HepG2 (cell line): ENCODE measurements at regions not wholly inside any gene's neighbourhood (a gene's known extent, or its start where the extent isn't known, plus 50 kb on each side); places are given as distances from the start of the nearest gene placed in this dataset.

Source experiments
- ATAC-seq: fragments of 200-7000 bp; cut with Tn5 transposase; 3 replicates; pipeline ENCODE4 v1.9.1; 2020; ENCODE audit warnings: mild to moderate bottlenecking, moderate library complexity
- BruUV-seq: library from RNA; stranded (reverse); fragments of 400-500 nt; replicated peaks from 2 replicates; lab custom pipeline; 2021; lab: Mats Ljungman, UMichigan
- CTCF ChIA-PET: fragments of 300-600 bp; formaldehyde crosslinking; extraction: SDS; loops from one replicate; lab custom pipeline; 2021; ENCODE audit warnings: low total read pairs, inconsistent platforms, low intra/inter-chr PET ratio; lab: Yijun Ruan, JAX
- POLR2A ChIA-PET: fragments of 350-600 bp; sonication (Branson Sonifier 250); formaldehyde crosslinking; loops from one replicate; lab custom pipeline; 2020; ENCODE audit warnings: antibody characterized with exemption, inconsistent platforms; lab: Yijun Ruan, JAX
- DNase-seq: peaks from one replicate; pipeline ENCODE4 v3.0.0-alpha.2; 2015; ENCODE audit warnings: low spot score
- FAIRE-seq: peaks from 3 replicates; lab custom pipeline; 2011; peaks lifted over from hg19 to GRCh38; lab: Jason Lieb, UNC
- H2AFZ ChIP-seq: one replicate; pipeline ENCODE4 v1.6.1; 2011; ENCODE audit warnings: low read length, inconsistent platforms
- H3K27ac ChIP-seq: fragments of 300-600 bp; 3 replicates; pipeline ENCODE4 v1.8.0; 2011; ENCODE audit warnings: mixed run types, mild to moderate bottlenecking, mixed read lengths, low read length, inconsistent platforms; ENCODE audit not compliant: insufficient read depth; ENCODE audit errors: extremely low read length
- H3K27me3 ChIP-seq, 2 experiments: fragments of 200-600 bp in 1 of 2; 2 replicates in 1 of 2; 3 replicates in 1 of 2; pipeline versions ENCODE4 v1.6.0 to v1.8.0; 2011; ENCODE audit warnings: low read length in 2 of 2, mild to moderate bottlenecking in 2 of 2, moderate library complexity in 2 of 2, inconsistent platforms in 1 of 2; ENCODE audit not compliant: insufficient read depth in 2 of 2, control insufficient read depth in 1 of 2
- H3K36me3 ChIP-seq, 2 experiments: fragments of 200-600 bp in 1 of 2; replicated peaks in 1 of 2; 2 replicates in 1 of 2; 3 replicates in 1 of 2; pipeline versions ENCODE4 v1.5.1 to v1.8.0; 2011; ENCODE audit warnings: low read length in 2 of 2, inconsistent platforms in 1 of 2; ENCODE audit not compliant: insufficient read depth in 2 of 2, control insufficient read depth in 1 of 2
- H3K4me1 ChIP-seq: 2 replicates; pipeline ENCODE4 v1.5.1; 2012; ENCODE audit warnings: low read length, inconsistent platforms; ENCODE audit not compliant: insufficient read depth
- H3K4me2 ChIP-seq: 2 replicates; pipeline ENCODE4 v1.6.0; 2011; ENCODE audit warnings: low read depth, low read length, inconsistent platforms
- H3K4me3 ChIP-seq, 3 experiments: fragments of 200-600 bp in 1 of 3; sonication (generic), shearing (Covaris generic) in 1 of 3; replicated peaks in 1 of 3; 2 replicates each; pipeline ENCODE4 v1.5.1; 2011 to 2016; ENCODE audit warnings: low read length in 3 of 3, inconsistent platforms in 2 of 3, low read depth in 2 of 3, mild to moderate bottlenecking in 2 of 3, control low read depth in 1 of 3, mixed read lengths in 1 of 3; ENCODE audit not compliant: insufficient read depth in 1 of 3
- H3K79me2 ChIP-seq: one replicate; pipeline ENCODE4 v1.6.1; 2011; ENCODE audit warnings: low read length, inconsistent platforms; ENCODE audit not compliant: insufficient read depth
- H3K9ac ChIP-seq: 2 replicates; pipeline ENCODE4 v1.6.0; 2011; ENCODE audit warnings: mild to moderate bottlenecking, low read depth, low read length, inconsistent platforms; ENCODE audit not compliant: insufficient read depth
- H3K9me3 ChIP-seq: 2 replicates; pipeline ENCODE4 v1.5.1; 2012; ENCODE audit warnings: mild to moderate bottlenecking, low read length
- H4K20me1 ChIP-seq: 2 replicates; pipeline ENCODE4 v1.6.0; 2011; ENCODE audit warnings: inconsistent platforms, mild to moderate bottlenecking, low read length, moderate library complexity; ENCODE audit not compliant: insufficient read depth
- EHMT2 ChIP-seq: fragments of 200-600 bp; sonication (generic); IDR thresholded peaks from 2 replicates; pipeline ENCODE4 v1.7.0; 2017; ENCODE audit warnings: antibody characterized with exemption, low read depth, low read length, borderline replicate concordance
- PHF5A ChIP-seq: IDR thresholded peaks from one replicate; pipeline ENCODE4 v1.6.1; 2018; ENCODE audit warnings: low read depth, missing genetic modification reagents; ENCODE audit not compliant: unreplicated experiment
- ZIK1 ChIP-seq: sonication (generic); formaldehyde crosslinking; IDR thresholded peaks from 2 replicates; pipeline ENCODE4 v1.5.0; 2020; ENCODE audit warnings: mild to moderate bottlenecking, low read depth, missing genetic modification reagents, borderline replicate concordance
- ZNF383 ChIP-seq: sonication (generic); formaldehyde crosslinking; IDR thresholded peaks from 2 replicates; pipeline ENCODE4 v1.4.0; 2020; ENCODE audit warnings: missing genetic modification reagents, mild to moderate bottlenecking, borderline replicate concordance
- ZNF562 ChIP-seq: sonication (generic); formaldehyde crosslinking; IDR thresholded peaks from 2 replicates; pipeline ENCODE4 v1.8.0; 2022; ENCODE audit warnings: missing genetic modification reagents, borderline replicate concordance
- ZSCAN12 ChIP-seq: sonication (generic); formaldehyde crosslinking; IDR thresholded peaks from 2 replicates; pipeline ENCODE4 v1.9.0; 2021; ENCODE audit warnings: mild to moderate bottlenecking, missing genetic modification reagents
- WGBS: methylation state at CpG from one replicate; pipeline ENCODE4 v1.1.6; 2017; ENCODE audit warnings: low lambda C conversion rate; 5-methylcytosine and 5-hydroxymethylcytosine counted together
- in situ Hi-C: cut with HindIII; loops from 2 replicates; pipeline ENCODE4 v1.10.0; 2017; ENCODE audit warnings: low pct_unique_long_range_greater_than_20kb; ENCODE audit not compliant: extremely low pct_ligation_motif_present
- intact Hi-C: fragments of 100-400 bp; cut with micrococcal nuclease; formaldehyde crosslinking; loops from one replicate; pipeline ENCODE4 v1.10.0; 2022; ENCODE audit not compliant: unreplicated experiment
- TF ChIP-seq, protein P1 (sequence below): sonication (generic); formaldehyde crosslinking; IDR thresholded peaks from 2 replicates; pipeline ENCODE4 v1.5.0; 2020; ENCODE audit warnings: mild to moderate bottlenecking, missing genetic modification reagents, moderate library complexity
- TF ChIP-seq, protein P2 (sequence below): sonication (generic); formaldehyde crosslinking; IDR thresholded peaks from 2 replicates; pipeline ENCODE4 v1.4.0; 2020; ENCODE audit warnings: missing genetic modification reagents

DNA sequence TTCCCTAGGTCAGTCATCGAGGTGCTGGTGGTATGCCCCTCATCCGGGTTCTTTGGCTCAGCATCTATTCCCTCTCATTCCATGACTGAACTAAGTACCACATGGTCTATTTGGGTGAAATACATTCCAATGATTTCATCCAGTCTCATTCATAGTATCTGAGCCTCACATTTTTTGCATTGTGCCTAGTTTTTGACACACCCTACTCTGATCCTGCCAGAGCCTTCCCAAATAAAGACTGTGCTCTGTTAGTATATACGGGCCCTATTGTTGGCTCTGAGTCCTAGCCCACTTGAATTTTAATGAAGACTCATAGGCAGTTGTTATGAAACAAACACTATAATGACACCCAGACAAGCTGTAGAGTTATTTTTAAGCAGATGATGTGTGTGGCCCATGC, 740.7 kb downstream of the CETN3 start:
- no peak for TF ChIP-seq ZNF383 (CRISPR knock-in tag)
- intact Hi-C loops: no loop called here
- no peak overlapping the region for H3K27ac ChIP-seq
- POLR2A ChIA-PET: no interaction called here
- no peak for DNase-seq
- in situ Hi-C loops: no loop called here
- H2AFZ ChIP-seq: no peak overlapping the region
- H3K4me3 ChIP-seq: no peak overlapping the region
- H3K79me2 ChIP-seq: no peaks in the 10 kb centered on the region
- WGBS: 21% methylated on average over 3 of the region's 3 CpGs
- no peaks in the 10 kb centered on the region for H3K4me1 ChIP-seq
- no TSS peak for BruUV-seq
- H3K36me3 ChIP-seq: no peaks in the 10 kb centered on the region
- CTCF ChIA-PET: no interaction called here
- no peak overlapping the region for H3K9ac ChIP-seq
- H3K9me3 ChIP-seq: peaks cover 7% of the 10 kb centered on the region; the same call in 1 of the 2 replicates
- no peak for ATAC-seq
- no peaks in the 10 kb centered on the region for H3K27me3 ChIP-seq
- H4K20me1 ChIP-seq: no peaks in the 10 kb centered on the region
- FAIRE-seq: no peak
- H3K4me2 ChIP-seq: no peak overlapping the region

DNA sequence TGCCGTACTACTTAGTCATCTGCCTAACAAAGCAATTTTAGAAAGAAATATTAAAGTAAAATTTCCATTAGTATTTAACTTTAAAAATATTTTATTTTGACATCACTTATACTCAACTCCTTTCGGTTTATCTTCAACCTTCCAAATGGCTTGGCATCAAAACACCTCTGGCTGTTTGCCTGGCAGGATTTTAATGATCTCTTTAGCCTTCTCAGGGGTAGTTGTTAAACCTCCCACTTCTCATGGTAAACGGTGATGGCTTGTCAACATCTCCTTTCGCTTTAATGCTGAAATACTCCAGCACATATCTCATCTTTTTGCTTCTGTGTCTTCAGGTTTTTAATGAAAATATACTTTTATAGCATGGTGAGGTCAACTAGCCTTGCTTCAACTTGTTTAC, 747.1 kb downstream of the CETN3 start:
- ChIA-PET POLR2A (no interaction called here), CTCF (no interaction called here)
- Histone ChIP-seq H3K9ac (no peak overlapping the region), H2AFZ (no peak overlapping the region), H3K27me3 (no peaks in the 10 kb centered on the region), H3K4me2 (no peak overlapping the region), H3K4me3 (no peak overlapping the region), H3K79me2 (no peaks in the 10 kb centered on the region), H3K4me1 (no peaks in the 10 kb centered on the region), H3K27ac (no peak overlapping the region), H3K36me3 (no peaks in the 10 kb centered on the region), H3K9me3 (peaks cover 51% of the 10 kb centered on the region), H4K20me1 (no peaks in the 10 kb centered on the region)
- DNase-seq (no peak), ATAC-seq (no peak), FAIRE-seq (no peak)
- WGBS: 2% methylated on average over 4 of the region's 4 CpGs
- intact Hi-C loops (no loop called here), in situ Hi-C loops (no loop called here)
- no TSS peak for BruUV-seq
- no peak for TF ChIP-seq EHMT2
- no peak for TF ChIP-seq PHF5A (CRISPR knock-in tag)
- TF ChIP-seq ZNF562 (CRISPR knock-in tag): no peak
- TF ChIP-seq, protein P1, sequence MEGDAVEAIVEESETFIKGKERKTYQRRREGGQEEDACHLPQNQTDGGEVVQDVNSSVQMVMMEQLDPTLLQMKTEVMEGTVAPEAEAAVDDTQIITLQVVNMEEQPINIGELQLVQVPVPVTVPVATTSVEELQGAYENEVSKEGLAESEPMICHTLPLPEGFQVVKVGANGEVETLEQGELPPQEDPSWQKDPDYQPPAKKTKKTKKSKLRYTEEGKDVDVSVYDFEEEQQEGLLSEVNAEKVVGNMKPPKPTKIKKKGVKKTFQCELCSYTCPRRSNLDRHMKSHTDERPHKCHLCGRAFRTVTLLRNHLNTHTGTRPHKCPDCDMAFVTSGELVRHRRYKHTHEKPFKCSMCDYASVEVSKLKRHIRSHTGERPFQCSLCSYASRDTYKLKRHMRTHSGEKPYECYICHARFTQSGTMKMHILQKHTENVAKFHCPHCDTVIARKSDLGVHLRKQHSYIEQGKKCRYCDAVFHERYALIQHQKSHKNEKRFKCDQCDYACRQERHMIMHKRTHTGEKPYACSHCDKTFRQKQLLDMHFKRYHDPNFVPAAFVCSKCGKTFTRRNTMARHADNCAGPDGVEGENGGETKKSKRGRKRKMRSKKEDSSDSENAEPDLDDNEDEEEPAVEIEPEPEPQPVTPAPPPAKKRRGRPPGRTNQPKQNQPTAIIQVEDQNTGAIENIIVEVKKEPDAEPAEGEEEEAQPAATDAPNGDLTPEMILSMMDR (CRISPR knock-in tag): no peak
- TF ChIP-seq ZSCAN12 (CRISPR knock-in tag): no peak
- TF ChIP-seq, protein P2, sequence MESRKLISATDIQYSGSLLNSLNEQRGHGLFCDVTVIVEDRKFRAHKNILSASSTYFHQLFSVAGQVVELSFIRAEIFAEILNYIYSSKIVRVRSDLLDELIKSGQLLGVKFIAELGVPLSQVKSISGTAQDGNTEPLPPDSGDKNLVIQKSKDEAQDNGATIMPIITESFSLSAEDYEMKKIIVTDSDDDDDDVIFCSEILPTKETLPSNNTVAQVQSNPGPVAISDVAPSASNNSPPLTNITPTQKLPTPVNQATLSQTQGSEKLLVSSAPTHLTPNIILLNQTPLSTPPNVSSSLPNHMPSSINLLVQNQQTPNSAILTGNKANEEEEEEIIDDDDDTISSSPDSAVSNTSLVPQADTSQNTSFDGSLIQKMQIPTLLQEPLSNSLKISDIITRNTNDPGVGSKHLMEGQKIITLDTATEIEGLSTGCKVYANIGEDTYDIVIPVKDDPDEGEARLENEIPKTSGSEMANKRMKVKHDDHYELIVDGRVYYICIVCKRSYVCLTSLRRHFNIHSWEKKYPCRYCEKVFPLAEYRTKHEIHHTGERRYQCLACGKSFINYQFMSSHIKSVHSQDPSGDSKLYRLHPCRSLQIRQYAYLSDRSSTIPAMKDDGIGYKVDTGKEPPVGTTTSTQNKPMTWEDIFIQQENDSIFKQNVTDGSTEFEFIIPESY (CRISPR knock-in tag): no peak
- TF ChIP-seq ZIK1 (CRISPR knock-in tag): no peak
